ENCODE measurements at regions not wholly inside any gene's neighbourhood (a gene's known extent, or its start where the extent isn't known, plus 50 kb on each side); places are given as distances from the start of the nearest gene placed in this dataset.

DNA sequence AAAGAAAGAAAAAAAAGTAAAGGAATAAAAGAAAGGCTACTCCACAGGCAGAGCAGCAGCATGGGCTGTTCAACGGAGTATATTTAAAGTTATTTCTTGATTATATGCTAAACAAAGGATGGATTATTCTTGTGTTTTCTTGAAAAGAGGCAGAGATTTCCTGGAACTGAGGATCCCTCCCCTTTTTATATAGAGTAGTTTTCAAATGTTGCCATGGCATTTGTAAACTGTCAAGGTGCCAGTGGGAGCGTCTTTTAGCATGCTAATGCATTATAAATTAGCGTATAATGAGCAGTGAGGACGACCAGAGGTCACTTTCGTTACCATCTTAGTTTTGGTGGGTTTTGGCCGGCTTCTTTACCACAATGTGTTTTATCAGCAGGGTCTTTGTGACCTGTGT is 383.0 kb downstream of the PCNX1 start:
- no peak for DNase-seq

DNA sequence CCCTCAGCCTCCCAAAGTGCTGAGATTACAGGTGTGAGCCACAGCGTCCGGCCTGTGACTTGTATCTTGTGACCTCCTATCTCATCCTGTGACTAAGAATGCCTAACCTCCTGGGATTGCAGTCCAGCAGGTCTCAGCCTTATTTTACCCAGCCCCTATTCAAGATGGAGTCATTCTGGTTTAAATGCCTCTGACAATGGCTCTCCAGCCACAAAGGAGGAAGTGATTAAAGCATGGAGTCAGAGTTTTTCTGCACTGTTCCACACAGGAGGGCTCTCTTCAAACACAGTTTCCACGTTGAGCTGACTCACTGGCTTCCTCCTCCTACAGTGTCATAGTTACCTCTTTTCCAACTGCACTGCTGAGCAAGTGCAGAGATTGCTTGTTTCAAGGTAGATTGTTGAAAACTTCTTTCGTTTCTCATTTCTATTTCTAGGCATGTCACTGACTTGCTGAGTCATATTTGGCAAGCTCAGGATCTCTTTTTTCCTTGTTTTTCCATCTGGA is 383.8 kb downstream of the PCNX1 start:
- DNase-seq = peak; percentile 39 to 56

DNA sequence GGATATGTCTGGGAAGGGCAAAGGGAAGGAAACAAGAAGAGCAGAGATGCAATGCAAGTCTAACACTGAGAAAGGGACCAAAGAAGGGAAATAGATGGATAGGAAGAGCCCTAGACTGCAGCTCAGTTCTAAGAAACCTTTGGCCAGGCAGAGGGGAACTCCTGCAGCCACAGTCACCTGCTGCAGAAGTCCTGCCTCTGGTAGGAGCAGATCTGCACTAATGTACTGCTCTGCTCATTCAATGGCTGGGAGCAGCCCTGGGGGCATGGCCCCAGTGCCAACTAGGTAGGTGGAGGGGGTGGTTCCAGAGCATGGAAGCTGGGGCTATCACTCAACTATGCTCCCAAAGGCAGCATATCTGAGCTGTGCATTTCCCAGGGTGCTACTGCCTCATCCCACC is 388.9 kb downstream of the PCNX1 start:
- no peak for DNase-seq

DNA sequence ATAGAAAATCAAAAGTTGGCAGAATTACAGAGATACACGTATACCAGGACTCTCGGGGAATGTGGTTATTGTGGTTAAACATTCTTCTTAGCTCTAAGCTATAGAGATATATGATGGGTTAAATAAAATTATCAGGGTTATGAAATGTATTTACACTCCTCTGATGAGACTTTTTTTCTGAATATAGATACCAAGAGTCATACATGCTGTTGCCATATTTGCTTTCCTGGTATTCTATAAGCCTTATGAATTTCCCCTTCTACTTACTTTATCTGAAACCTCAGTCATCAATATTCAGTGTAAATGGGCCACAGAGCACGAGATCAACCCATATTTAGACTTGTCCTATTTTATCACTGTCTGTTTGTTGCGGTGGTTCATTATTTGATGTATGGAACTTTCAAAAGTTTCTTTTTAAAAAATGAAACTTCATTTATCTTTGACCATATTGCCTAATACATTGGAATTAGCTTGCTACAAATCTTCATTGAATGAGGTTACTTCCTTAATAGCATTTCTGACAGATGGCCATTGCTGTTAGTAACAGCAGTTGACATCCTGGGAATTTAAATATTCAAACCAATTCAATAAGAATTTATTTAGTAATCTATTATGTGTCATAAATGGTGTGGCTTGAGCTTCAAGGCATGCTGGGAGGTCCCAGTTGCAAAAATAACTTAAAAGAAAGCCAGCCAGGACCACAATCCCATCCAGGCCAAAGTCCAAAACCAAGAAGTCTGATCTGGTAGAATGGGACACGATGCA is 393.5 kb downstream of the PCNX1 start:
- no peak for DNase-seq

DNA sequence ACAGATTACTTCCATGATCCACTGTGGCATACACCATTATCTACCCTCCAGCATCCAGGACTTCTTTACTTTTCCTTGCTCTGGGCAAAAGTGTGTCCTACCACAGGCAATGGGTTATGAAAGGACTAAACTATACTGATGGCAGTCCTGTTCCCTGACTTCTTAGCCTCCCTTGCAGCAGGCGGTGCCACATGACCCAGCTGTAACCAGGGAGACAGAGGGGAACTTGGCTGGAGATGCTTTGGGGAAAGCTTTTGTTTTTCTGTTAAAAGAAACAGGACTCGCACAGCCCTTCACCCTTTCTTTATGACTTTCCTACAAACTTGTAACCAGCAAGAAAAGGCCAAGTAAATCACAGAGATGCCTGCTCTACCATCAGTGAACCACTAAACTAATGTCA is 394.4 kb downstream of the PCNX1 start:
- no peak for DNase-seq

GRCh38 chr14:71304690-71305089 is 397.4 kb downstream of the PCNX1 start:
- DNase-seq = no peak

GRCh38 chr14:71308671-71309070 is 401.4 kb downstream of the PCNX1 start:
- DNase-seq = no peak

GRCh38 chr14:71309756-71310155 is 402.5 kb downstream of the PCNX1 start:
- DNase-seq = no peak

DNA sequence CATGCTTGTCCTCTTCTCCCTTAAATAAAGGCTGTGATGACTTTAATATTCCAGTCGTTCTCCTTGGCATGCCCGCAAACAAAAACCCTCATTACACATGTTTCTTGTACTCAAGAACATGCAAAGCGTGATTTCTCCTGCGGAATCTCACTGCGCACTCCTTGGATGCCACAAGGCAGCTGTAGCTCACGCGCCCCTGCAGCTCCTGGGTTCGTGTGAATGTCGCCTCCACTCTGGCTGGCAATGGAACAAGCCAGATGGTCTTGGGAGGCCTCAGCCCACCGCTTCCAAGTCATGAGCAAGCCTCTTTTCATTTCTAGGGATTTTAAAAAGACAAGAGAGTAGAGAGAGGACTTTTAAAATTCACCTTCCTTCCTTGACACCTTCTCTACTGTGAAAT is 403.8 kb downstream of the PCNX1 start:
- DNase-seq = no peak

GRCh38 chr14:71314717-71315116 is 407.5 kb downstream of the PCNX1 start:
- DNase-seq = no peak

DNA sequence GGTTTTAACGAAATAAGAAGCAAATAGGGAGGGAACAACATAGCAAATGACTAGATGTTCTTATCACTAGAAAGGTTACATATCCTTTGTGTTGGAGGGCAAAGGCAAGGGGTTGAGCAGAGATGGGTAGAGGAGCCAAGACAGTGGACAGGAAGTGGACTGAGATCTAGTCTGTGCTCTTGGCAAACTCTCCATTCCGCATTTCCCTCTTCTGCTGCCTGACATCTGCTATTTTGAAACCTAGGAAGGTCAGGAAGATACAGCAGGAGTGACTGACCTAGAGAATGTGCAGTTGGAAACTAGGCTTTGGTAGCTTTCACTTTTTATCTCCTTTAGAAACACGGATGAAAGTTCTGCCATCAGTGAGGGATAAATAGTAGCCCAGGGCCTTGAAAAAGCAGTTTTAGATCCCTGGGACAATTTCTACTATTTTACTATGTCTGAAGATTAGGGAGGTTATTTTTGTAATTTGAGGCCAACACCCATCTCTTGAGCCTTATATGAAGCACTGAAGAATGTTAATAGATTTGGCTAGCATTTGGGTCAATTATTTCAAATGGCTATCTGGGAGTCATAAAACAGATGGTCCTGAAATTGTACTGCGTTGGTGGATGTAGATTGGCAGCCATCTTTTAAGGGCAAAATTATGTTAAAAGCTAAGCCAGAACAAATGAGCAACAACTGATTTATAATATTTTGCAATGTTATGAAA is 410.3 kb downstream of the PCNX1 start:
- DNase-seq = no peak

DNA sequence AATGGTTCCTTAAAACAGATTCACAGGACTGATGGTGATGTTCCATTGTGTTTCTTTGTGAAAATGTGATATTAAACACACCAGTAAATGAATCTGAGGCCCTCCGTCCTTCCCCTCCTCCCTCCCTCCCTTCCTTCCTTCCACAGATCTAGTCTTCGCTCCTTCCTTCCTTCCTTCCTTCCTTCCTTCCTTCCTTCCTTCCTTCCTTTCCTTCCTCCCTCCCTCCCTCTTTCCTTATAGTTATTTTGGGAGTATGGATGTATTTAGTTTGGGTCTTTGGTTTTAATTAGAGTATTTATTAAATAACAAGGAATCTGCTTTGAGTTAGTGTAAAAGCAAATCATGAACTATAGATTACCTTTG is 410.8 kb downstream of the PCNX1 start:
- DNase-seq = no peak

- peak in 1 of 2 experiments; percentile 18 for DNase-seq
Measured at GRCh38 chr14:71319666-71320065, 412.4 kb downstream of the PCNX1 start.

- peak; percentile 97 to 98 for DNase-seq
Measured at GRCh38 chr14:71320107-71320733, 413.0 kb downstream of the PCNX1 start, which contains the start of gene SIPA1L1. Gene SIPA1L1 (plus strand): TSS chr14:71320476.

- peak; percentile 63 to 65 for DNase-seq
Measured at GRCh38 chr14:71320734-71321573, 413.7 kb downstream of the PCNX1 start.

DNA sequence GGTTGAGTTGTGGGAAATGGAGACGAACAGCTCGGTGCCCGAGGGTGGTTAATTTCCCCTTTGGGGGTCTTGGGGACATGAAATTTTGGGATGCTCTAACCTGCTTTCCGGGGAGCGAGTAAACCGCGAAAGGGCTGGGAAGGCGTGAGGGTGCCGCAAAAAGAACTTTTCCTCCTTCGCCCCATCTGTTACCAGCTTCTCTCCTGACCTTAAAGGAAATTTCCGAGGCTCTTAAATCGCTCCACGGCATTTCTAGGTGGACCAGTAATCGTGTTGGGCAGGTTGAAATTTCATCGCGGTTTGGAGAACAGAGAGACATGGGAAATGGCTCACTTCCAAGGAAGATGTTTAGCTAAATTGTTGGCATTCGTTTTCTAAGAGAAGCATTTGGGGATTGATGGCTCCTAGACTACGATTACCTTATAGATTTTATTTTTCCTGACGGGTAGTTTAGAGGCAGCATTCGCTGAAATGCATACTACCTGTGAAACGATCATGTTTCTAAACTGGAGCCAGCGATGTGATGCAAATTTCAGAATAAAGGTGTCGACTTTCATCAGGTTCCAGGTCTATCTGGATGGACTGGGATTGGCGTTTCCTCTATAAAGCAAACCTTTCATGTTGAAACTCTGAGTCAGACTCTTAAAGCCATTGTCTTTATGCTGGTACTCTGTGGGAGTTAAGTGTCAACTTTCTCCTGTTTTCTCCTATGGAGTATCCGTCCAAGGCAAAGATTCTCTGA is 414.5 kb downstream of the PCNX1 start:
- DNase-seq = no peak

DNA sequence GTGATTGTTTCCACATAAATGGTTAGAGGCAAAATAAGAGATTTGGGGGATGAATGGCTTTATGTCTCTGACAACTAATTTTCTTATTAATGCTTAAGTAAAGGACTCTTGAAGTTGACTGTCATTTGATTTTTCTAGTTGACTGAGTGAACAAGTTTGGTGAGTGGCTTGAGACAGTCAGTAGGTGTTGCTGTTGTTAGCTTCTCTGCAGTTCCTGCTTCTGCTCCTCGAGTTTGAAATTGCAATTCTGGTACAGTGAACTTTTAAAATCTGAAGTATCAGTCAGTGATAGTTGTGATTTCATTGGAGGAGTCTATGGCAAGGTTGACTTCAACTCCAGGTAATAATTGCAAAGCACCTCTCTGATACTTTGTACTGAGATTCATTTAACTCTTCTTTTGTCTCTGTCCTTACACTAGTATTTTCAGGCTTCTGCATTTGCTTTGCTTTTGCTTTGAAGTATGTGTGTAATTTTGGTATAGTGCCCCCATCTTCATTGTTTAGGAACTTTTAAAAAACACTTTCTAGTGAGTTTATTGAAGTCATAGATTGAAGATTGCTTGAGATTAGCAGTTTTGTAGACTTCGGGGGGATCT is 415.5 kb downstream of the PCNX1 start:
- DNase-seq = no peak

DNA sequence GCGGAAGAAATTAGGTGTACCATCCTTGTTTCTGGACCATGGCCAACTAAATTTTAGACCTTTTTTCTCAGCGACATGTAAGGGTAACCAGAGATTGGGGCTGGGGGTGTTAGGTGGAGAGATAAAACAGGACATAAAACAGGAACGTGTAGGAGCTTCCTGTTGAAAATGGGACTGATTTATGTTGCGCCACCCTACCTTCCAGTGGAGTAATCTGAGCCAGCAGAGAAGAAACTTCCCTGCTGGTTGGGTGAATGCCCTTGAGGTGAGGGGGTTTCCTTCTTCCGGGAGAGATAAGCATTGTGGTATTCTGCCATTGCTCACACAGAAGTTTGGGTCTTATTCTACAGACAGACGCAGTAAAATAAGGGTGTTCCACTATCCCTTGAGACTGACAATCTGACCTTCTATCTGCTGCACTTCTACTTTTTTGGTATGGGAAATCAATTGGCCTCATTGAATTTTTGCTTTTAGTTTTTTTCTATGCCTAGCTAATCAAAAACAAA is 417.6 kb downstream of the PCNX1 start:
- DNase-seq = peak; percentile 24 to 46

- no peak for DNase-seq
Measured at GRCh38 chr14:71327691-71328090, 420.4 kb downstream of the PCNX1 start.

DNA sequence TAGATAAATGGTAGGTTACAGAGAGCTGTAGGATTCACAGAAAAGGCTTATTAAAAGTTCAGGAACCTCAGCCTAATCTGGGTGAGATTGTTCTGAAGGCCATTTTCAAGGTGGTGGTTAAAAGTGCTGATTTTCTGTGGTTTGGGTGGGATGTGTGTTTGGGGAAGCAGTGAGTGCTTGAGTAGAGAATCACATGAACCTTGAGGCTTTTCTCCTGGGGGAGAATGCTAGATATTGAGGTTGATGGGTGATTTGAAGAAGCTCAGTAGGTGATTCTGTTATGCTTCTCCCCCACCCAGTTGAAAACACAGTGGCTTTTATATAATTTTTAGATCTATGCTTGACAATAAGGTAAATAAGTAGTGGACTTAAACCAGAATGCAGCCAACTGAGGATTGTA is 420.9 kb downstream of the PCNX1 start:
- DNase-seq = no peak

DNA sequence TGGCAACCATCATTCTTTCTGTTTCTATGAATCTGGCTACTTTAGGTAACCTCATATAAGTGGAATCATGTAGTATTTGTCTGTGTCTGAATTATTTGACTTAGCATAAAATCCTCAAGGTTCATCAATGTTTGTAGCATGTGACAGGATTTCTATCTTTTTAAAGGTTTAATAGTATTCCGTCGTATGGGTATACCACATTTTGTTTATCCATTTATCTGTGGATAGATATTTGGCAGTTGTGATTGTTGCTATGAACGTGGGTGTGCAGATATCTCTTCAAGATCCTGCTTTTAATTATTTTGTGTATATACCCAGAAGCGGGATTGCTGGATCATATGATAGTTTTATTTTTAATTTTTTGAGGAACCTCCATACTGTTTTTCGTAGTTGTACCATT is 421.7 kb downstream of the PCNX1 start:
- DNase-seq = no peak

DNA sequence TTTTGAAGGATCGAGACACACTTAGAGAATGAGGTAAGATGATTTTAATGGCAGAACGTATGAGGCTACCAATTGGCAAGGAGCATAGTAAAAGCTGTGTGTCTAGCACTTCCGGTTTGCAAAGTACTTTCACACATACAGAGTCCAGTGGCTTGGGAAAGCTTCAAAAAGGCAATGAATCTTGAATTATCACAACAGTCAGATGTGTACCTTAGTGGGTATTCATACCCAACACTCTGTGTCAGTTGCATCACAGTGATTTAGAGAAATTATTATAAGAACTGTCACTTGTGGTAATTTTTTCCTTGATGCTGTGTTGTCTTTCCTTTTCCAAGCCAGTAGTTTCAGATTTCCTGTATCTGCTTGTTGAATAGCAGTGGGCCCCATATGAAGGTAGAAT is 424.1 kb downstream of the PCNX1 start:
- DNase-seq = no peak

Data from activated CD4-positive, alpha-beta T cell treated with anti-CD3 and anti-CD28 coated beads, Interleukin-2, amount 50 U/mL, for 48 hours (primary cell).